ENCODE measurements at regions not wholly inside any gene's neighbourhood (a gene's known extent, or its start where the extent isn't known, plus 50 kb on each side); places are given as distances from the start of the nearest gene placed in this dataset.

GRCh38 chr5:122237906-122238305 is 74.1 kb upstream of the SNCAIP start:
- H3K9me3 ChIP-seq = no peaks in the 10 kb centered on the region
- H3K27ac ChIP-seq = no peak overlapping the region
- no peaks in the 10 kb centered on the region for H3K27me3 ChIP-seq (ENCODE audit: insufficient read depth in 3 of 3, low read length in 2 of 3)
- H3K4me1 ChIP-seq = no peaks in the 10 kb centered on the region
- TF ChIP-seq, protein P1, sequence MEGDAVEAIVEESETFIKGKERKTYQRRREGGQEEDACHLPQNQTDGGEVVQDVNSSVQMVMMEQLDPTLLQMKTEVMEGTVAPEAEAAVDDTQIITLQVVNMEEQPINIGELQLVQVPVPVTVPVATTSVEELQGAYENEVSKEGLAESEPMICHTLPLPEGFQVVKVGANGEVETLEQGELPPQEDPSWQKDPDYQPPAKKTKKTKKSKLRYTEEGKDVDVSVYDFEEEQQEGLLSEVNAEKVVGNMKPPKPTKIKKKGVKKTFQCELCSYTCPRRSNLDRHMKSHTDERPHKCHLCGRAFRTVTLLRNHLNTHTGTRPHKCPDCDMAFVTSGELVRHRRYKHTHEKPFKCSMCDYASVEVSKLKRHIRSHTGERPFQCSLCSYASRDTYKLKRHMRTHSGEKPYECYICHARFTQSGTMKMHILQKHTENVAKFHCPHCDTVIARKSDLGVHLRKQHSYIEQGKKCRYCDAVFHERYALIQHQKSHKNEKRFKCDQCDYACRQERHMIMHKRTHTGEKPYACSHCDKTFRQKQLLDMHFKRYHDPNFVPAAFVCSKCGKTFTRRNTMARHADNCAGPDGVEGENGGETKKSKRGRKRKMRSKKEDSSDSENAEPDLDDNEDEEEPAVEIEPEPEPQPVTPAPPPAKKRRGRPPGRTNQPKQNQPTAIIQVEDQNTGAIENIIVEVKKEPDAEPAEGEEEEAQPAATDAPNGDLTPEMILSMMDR (IDR thresholded peaks at IDR 0.05) = no peak
- no peak for ATAC-seq
- no peaks in the 10 kb centered on the region for H3K36me3 ChIP-seq (ENCODE audit: insufficient read depth in 1 of 2, low read depth in 1 of 2)
- 75 to 79% (median 78%) methylated on average over 1 of the region's 1 CpG for WGBS, 3 donors
- no peak overlapping the region for H3K4me3 ChIP-seq
- no peak for DNase-seq
- intact Hi-C loops (cut with DNase I) = no loop called here

GRCh38 chr5:122252319-122252718 is 59.7 kb upstream of the SNCAIP start:
- Histone ChIP-seq H3K36me3 (ENCODE audit: insufficient read depth in 1 of 2, low read depth in 1 of 2) (no peaks in the 10 kb centered on the region), H3K9me3 (peaks cover 10% of the 10 kb centered on the region), H3K27ac (no peak overlapping the region), H3K4me3 (no peak overlapping the region), H3K4me1 (no peaks in the 10 kb centered on the region), H3K27me3 (ENCODE audit: insufficient read depth in 3 of 3, low read length in 2 of 3) (no peaks in the 10 kb centered on the region)
- WGBS, 3 donors = 27 to 34% (median 31%) methylated on average over 4 of the region's 4 CpGs
- ATAC-seq (no peak), DNase-seq (no peak)
- intact Hi-C loops (cut with DNase I) = no loop called here
- TF ChIP-seq, protein P1 (IDR thresholded peaks at IDR 0.05) = no peak

DNA sequence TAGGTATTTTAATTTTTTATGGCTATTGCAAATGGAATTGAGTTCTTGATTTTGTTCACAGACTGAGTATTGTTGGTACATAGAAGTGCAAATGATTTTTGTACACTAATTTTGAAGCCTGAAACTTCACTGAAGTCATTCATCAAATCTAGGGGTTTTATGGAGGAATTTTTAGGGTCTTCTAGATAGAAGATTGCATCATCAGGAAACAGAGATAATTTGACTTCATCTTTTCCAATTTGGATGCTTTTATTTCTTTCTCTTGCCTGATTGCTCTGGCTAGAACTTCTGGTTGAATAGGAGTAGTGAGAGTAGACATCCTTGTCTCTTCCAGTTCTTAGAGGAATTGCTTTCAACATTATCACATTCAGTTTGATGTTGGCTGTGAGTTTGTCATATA is 58.2 kb upstream of the SNCAIP start:
- intact Hi-C loops (cut with DNase I) = no loop called here
- Histone ChIP-seq H3K36me3 (ENCODE audit: insufficient read depth in 1 of 2, low read depth in 1 of 2) (no peaks in the 10 kb centered on the region), H3K27me3 (ENCODE audit: insufficient read depth in 3 of 3, low read length in 2 of 3) (no peaks in the 10 kb centered on the region), H3K4me3 (no peak overlapping the region), H3K9me3 (peaks cover 13% of the 10 kb centered on the region), H3K4me1 (no peaks in the 10 kb centered on the region), H3K27ac (no peak overlapping the region)
- DNase-seq = no peak
- TF ChIP-seq, protein P1 (IDR thresholded peaks at IDR 0.05) = no peak
- ATAC-seq = no peak

- WGBS, 3 donors = 84 to 92% (median 86%) methylated on average over 1 of the region's 1 CpG
- H3K4me3 ChIP-seq = no peak overlapping the region
- ATAC-seq = no peak
Observed at GRCh38 chr5:122256388-122256787, 55.6 kb upstream of the SNCAIP start.

DNA sequence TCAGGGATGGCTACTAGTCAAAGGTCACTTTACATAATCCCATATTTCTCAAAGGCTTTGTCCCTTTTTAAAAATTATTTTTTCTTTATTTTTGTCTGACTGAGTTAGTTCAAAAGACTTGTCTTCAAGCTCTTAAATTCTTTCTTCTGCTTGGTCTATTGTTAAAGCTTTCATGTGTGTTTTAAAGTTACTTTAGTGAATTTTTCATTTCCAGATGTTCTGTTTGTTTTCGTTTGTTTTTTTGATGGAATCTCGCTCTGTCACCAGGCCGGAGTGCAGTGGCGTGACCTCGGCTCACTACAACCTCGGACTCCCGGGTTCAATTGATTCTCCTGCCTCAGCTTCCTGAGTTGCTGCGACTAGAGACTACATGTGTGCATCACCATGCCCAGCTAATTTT is 55.0 kb upstream of the SNCAIP start:
- TF ChIP-seq, protein P1 (IDR thresholded peaks at IDR 0.05) = no peak
- DNase-seq (no peak), ATAC-seq (no peak)
- no peaks in the 10 kb centered on the region for H3K4me1 ChIP-seq
- WGBS, 3 donors = 93 to 98% (median 94%) methylated on average over 8 of the region's 8 CpGs
- intact Hi-C loops (cut with DNase I) = no loop called here
- H3K4me3 ChIP-seq = no peak overlapping the region
- peaks cover 13% of the 10 kb centered on the region for H3K9me3 ChIP-seq
- H3K27me3 ChIP-seq (ENCODE audit: insufficient read depth in 3 of 3, low read length in 2 of 3) = no peaks in the 10 kb centered on the region
- H3K27ac ChIP-seq = no peak overlapping the region
- H3K36me3 ChIP-seq (ENCODE audit: insufficient read depth in 1 of 2, low read depth in 1 of 2) = no peaks in the 10 kb centered on the region

More at GRCh38 chr5:122256388-122256787, 55.6 kb upstream of the SNCAIP start:
- H3K9me3 ChIP-seq = peaks cover 13% of the 10 kb centered on the region
- DNase-seq = no peak
- H3K4me1 ChIP-seq = no peaks in the 10 kb centered on the region
- H3K27me3 ChIP-seq (ENCODE audit: insufficient read depth in 3 of 3, low read length in 2 of 3) = no peaks in the 10 kb centered on the region
- intact Hi-C loops (cut with DNase I) = no loop called here
- H3K27ac ChIP-seq = no peak overlapping the region
- H3K36me3 ChIP-seq (ENCODE audit: insufficient read depth in 1 of 2, low read depth in 1 of 2) = no peaks in the 10 kb centered on the region
- TF ChIP-seq, protein P1 (IDR thresholded peaks at IDR 0.05) = no peak
